MM.1S (cell line): ENCODE measurements at regions not wholly inside any gene's neighbourhood (a gene's known extent, or its start where the extent isn't known, plus 50 kb on each side); places are given as distances from the start of the nearest gene placed in this dataset.

ENCODE experiments used
- CTCF ChIP-seq: fragments of 300-600 bp; sonication (generic); IDR thresholded peaks from 2 replicates; pipeline ENCODE4 v1.5.1; 2016; ENCODE audit warnings: antibody characterized with exemption, low read length, mixed read lengths
- EZH2 ChIP-seq: fragments of 300-600 bp; sonication (generic); optimal IDR thresholded peaks from 2 replicates; pipeline ENCODE3; 2017; ENCODE audit warnings: low read depth, mild to moderate bottlenecking, antibody characterized with exemption, low read length, mixed read lengths
- EZH2phosphoT487 ChIP-seq: fragments of 300-600 bp; sonication (generic); IDR thresholded peaks from 2 replicates; pipeline ENCODE4 v1.6.1; 2018; ENCODE audit warnings: antibody characterized with exemption, low read length

GRCh38 chr11:116530705-116531104 lies 242.1 kb downstream of the BUD13 start:
- no peak for TF ChIP-seq CTCF
- no peak for TF ChIP-seq EZH2
- no peak for TF ChIP-seq EZH2phosphoT487
